ENCODE measurements at regions not wholly inside any gene's neighbourhood (a gene's known extent, or its start where the extent isn't known, plus 50 kb on each side); places are given as distances from the start of the nearest gene placed in this dataset.
"Not testable (repeated sequence)": the region's sequence is repeated elsewhere in the genome, so short reads cannot be mapped to it uniquely, and the experiment has no call there.

DNA sequence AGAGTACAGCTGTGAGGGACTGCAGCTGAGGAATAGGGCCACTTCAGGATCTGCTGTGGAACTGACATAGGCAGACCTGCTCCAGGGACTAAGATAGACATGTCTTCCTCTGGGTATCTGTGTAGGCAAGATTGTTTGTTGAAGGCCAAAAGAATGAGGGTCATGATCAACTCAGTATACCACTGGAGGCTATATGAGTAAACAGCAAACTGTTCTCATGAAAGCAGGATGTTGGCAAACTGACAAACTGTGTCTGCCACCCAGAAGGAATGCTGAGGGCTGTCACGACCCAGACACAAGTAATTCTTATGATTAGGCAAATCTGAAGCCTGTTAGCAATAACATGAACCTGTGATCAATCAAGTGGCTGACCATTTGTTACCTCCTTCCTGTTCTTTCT lies 910.5 kb downstream of the TLE4 start:
- H2AFZ ChIP-seq (ENCODE audit: low read length); H2BK15ac ChIP-seq (ENCODE audit: low read length); H4K91ac ChIP-seq (replicated peaks; ENCODE audit: insufficient read length, low read length); H2BK120ac ChIP-seq (replicated peaks; ENCODE audit: low read depth, low read length); H3K14ac ChIP-seq (ENCODE audit: insufficient read length); H3K9me3 ChIP-seq (ENCODE audit: insufficient read depth in 2 of 2, low read depth in 1 of 2, low read length in 1 of 2); H4K8ac ChIP-seq (ENCODE audit: extremely low read depth, insufficient read depth, low read length); H2BK20ac ChIP-seq (ENCODE audit: low read length); H3K4ac ChIP-seq (replicated peaks; ENCODE audit: insufficient read length, low read depth, low read length); H3K4me3 ChIP-seq (ENCODE audit: extremely low read depth in 1 of 4, insufficient read depth in 2 of 4, low read depth in 3 of 4, low read length in 4 of 4); H2AK5ac ChIP-seq (ENCODE audit: low read depth, low read length); H3K4me1 ChIP-seq (replicated peaks in 1 of 4; ENCODE audit: control insufficient read depth in 3 of 4, insufficient read depth in 4 of 4, low read length in 3 of 4); H3K23ac ChIP-seq (ENCODE audit: insufficient read length); POLR2A ChIA-PET (ENCODE audit: partially characterized antibody); H2BK5ac ChIP-seq (ENCODE audit: low read depth, low read length); H3K9ac ChIP-seq (replicated peaks in 1 of 4; ENCODE audit: extremely low read depth in 1 of 4, low read depth in 3 of 4, low read length in 3 of 4); H3K27me3 ChIP-seq (replicated peaks in 1 of 4; ENCODE audit: control insufficient read depth in 3 of 4, extremely low read depth in 1 of 4, insufficient read depth in 3 of 4, low read length in 3 of 4); H3K36me3 ChIP-seq (ENCODE audit: control insufficient read depth in 2 of 4, insufficient read depth in 4 of 4, low read length in 3 of 4); H3K56ac ChIP-seq (replicated peaks; ENCODE audit: insufficient read length, low read depth, low read length); H3K4me2 ChIP-seq (ENCODE audit: insufficient read depth in 1 of 2, low read depth in 2 of 2, low read length in 2 of 2); H3K27ac ChIP-seq (ENCODE audit: low read depth, low read length); DNase-seq (ENCODE audit: low read depth in 1 of 2, low spot score in 2 of 2); H3K79me2 ChIP-seq (ENCODE audit: control insufficient read depth in 1 of 2, insufficient read depth in 2 of 2, low read length in 2 of 2); H4K5ac ChIP-seq (ENCODE audit: insufficient read length, low read depth, low read length); H3K18ac ChIP-seq (ENCODE audit: extremely low read depth, low read length); FAIRE-seq; H3K23me2 ChIP-seq (ENCODE audit: low read depth, low read length); H3K79me1 ChIP-seq (ENCODE audit: low read depth, low read length); H4K20me1 ChIP-seq (replicated peaks in 1 of 2; ENCODE audit: control insufficient read depth in 1 of 2, insufficient read depth in 2 of 2, low read length in 2 of 2); H2BK12ac ChIP-seq (ENCODE audit: low read depth, low read length): not testable (repeated sequence)
- WGBS, 2 experiments (ENCODE audit: extremely low coverage in 1 of 2, insufficient coverage in 1 of 2, insufficient read length in 1 of 2, insufficient replicate concordance in 2 of 2, low coverage in 1 of 2, low lambda C conversion rate in 2 of 2, missing lambda C conversion rate in 1 of 2), result 77% methylated on average over 1 of the region's 1 CpG; no CpG with 5 or more reads in 1 of the 2 experiments
- CTCF ChIA-PET (ENCODE audit: partially characterized antibody), result interaction anchor here (1.0 to 1.5 kb wide), 2 partner anchors 8 to 13 kb away, joined by 3 to 7 read pairs; no protein-coding TSS in a partner anchor
